RWPE2 (cell line): ENCODE measurements at regions not wholly inside any gene's neighbourhood (a gene's known extent, or its start where the extent isn't known, plus 50 kb on each side); places are given as distances from the start of the nearest gene placed in this dataset.

Experiments
- ATAC-seq: fragments of 200-7000 bp; cut with Tn5 transposase; 3 replicates; pipeline ENCODE4 v1.9.1; 2021; ENCODE audit warnings: low read depth
- DNase-seq: peaks from one replicate; pipeline ENCODE4 v3.0.0-alpha.2; 2020; ENCODE audit warnings: low spot score
- H3K27ac ChIP-seq: fragments of 450-650 bp; 2 replicates; pipeline ENCODE4 v1.5.1; 2017; ENCODE audit warnings: mild to moderate bottlenecking; ENCODE audit not compliant: poor library complexity, severe bottlenecking
- H3K27me3 ChIP-seq: fragments of 250-450 bp; sonication (Bioruptor Pico); 2 replicates; pipeline ENCODE4 v1.5.1; 2021; ENCODE audit warnings: mild to moderate bottlenecking, moderate library complexity; ENCODE audit not compliant: insufficient read depth, poor library complexity, severe bottlenecking
- H3K36me3 ChIP-seq: fragments of 250-450 bp; sonication (Bioruptor Pico); 2 replicates; pipeline ENCODE4 v1.5.1; 2020; ENCODE audit warnings: low read depth, mild to moderate bottlenecking, moderate library complexity
- H3K4me1 ChIP-seq: fragments of 250-450 bp; sonication (Bioruptor Pico); 2 replicates; pipeline ENCODE4 v1.5.1; 2021; ENCODE audit warnings: mild to moderate bottlenecking, moderate library complexity; ENCODE audit not compliant: insufficient read depth, poor library complexity, severe bottlenecking
- H3K4me3 ChIP-seq: fragments of 250-450 bp; sonication (Bioruptor Pico); 2 replicates; pipeline ENCODE4 v1.5.1; 2021; ENCODE audit warnings: mild to moderate bottlenecking, moderate library complexity; ENCODE audit not compliant: severe bottlenecking
- H3K9me3 ChIP-seq: fragments of 250-450 bp; sonication (Bioruptor Pico); 2 replicates; pipeline ENCODE4 v1.5.1; 2021; ENCODE audit warnings: mild to moderate bottlenecking, moderate library complexity; ENCODE audit not compliant: severe bottlenecking
- CTCF ChIP-seq: fragments of 450-650 bp; IDR thresholded peaks from one replicate; pipeline ENCODE4 v1.5.1; 2017; ENCODE audit warnings: mild to moderate bottlenecking, moderate library complexity; ENCODE audit not compliant: poor library complexity, severe bottlenecking

GRCh38 chr2:136310797-136311603 lies 193.1 kb upstream of the CXCR4 start:
- Histone ChIP-seq H3K4me3 (no peak overlapping the region), H3K27ac (no peak overlapping the region), H3K9me3 (no peaks in the 10 kb centered on the region), H3K4me1 (no peaks in the 10 kb centered on the region), H3K27me3 (peaks cover 3% of the 10 kb centered on the region), H3K36me3 (no peaks in the 10 kb centered on the region)
- no peak for ATAC-seq
- DNase-seq: no peak
- TF ChIP-seq CTCF: no peak

GRCh38 chr2:136310005-136310495 lies 192.1 kb upstream of the CXCR4 start:
- Histone ChIP-seq H3K4me1 (no peaks in the 10 kb centered on the region), H3K36me3 (no peaks in the 10 kb centered on the region), H3K27me3 (peaks cover 3% of the 10 kb centered on the region), H3K4me3 (no peak overlapping the region), H3K27ac (no peak overlapping the region), H3K9me3 (no peaks in the 10 kb centered on the region)
- ATAC-seq (no peak), DNase-seq (no peak)
- TF ChIP-seq CTCF: no peak

GRCh38 chr2:136308611-136309010 lies 190.7 kb upstream of the CXCR4 start:
- H3K27ac ChIP-seq: no peak overlapping the region
- no peaks in the 10 kb centered on the region for H3K36me3 ChIP-seq
- no peak for DNase-seq
- peaks cover 3% of the 10 kb centered on the region for H3K27me3 ChIP-seq
- no peaks in the 10 kb centered on the region for H3K4me1 ChIP-seq
- no peaks in the 10 kb centered on the region for H3K9me3 ChIP-seq
- TF ChIP-seq CTCF: no peak
- no peak overlapping the region for H3K4me3 ChIP-seq
- ATAC-seq: no peak

DNA sequence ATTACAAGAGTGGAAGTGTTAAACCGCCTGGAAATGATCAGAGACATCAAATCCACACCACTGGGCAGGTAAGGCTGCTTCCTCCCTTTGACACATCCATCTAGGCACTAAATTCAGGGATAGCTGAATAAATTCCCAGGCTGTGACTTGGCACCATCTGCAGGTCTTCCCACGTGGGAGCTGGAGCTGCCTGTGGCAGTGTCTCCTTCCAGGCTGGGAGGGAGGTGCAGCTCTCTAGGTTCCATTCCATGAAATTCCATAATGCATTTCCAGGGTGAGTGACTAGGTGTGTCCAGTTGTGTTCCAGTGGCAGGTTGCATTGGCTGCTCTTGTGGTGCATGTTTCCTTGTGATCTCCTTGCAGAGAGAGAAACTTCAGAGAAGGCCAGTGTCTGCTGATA lies 188.9 kb upstream of the CXCR4 start:
- TF ChIP-seq CTCF: no peak
- no peaks in the 10 kb centered on the region for H3K4me1 ChIP-seq
- H3K27ac ChIP-seq: no peak overlapping the region
- ATAC-seq (no peak), DNase-seq (no peak)
- no peaks in the 10 kb centered on the region for H3K36me3 ChIP-seq
- no peaks in the 10 kb centered on the region for H3K9me3 ChIP-seq
- no peaks in the 10 kb centered on the region for H3K27me3 ChIP-seq
- no peak overlapping the region for H3K4me3 ChIP-seq
